ENCODE measurements at regions not wholly inside any gene's neighbourhood (a gene's known extent, or its start where the extent isn't known, plus 50 kb on each side); places are given as distances from the start of the nearest gene placed in this dataset.
"Not testable (repeated sequence)": the region's sequence is repeated elsewhere in the genome, so short reads cannot be mapped to it uniquely, and the experiment has no call there.

- Histone ChIP-seq H3K36me3 (no peaks in the 10 kb centered on the region), H4K20me1 (no peaks in the 10 kb centered on the region), H3K27me3 (no peaks in the 10 kb centered on the region), H3K4me3 (no peak overlapping the region), H3K4me2 (no peak overlapping the region), H3K9ac (no peak overlapping the region), H3K27ac (no peak overlapping the region), H3K9me3 (replicated peaks in 1 of 11) (no peaks in the 10 kb centered on the region), H3K4me1 (no peaks in the 10 kb centered on the region)
- no peak for TF ChIP-seq Cebpa-rat (IDR thresholded peaks at IDR 0.05)
Measured at GRCh38 chr11:34774604-34775003, 141.6 kb downstream of the APIP start.

- Histone ChIP-seq H3K4me2 (no peak overlapping the region), H3K36me3 (no peaks in the 10 kb centered on the region), H3K9me3 (replicated peaks in 1 of 11) (no peaks in the 10 kb centered on the region)
Measured at GRCh38 chr11:34773826-34774225, 142.4 kb downstream of the APIP start.

GRCh38 chr11:34773211-34773610, 143.0 kb downstream of the APIP start:
- Histone ChIP-seq H4K20me1 (no peaks in the 10 kb centered on the region), H3K36me3 (no peaks in the 10 kb centered on the region), H3K4me1 (no peaks in the 10 kb centered on the region), H3K4me3 (no peak overlapping the region), H3K9ac (no peak overlapping the region), H3K27ac (no peak overlapping the region), H3K4me2 (no peak overlapping the region), H3K27me3 (no peaks in the 10 kb centered on the region), H3K9me3 (replicated peaks in 1 of 11) (no peaks in the 10 kb centered on the region)
- TF ChIP-seq Cebpa-rat (IDR thresholded peaks at IDR 0.05), result no peak

More at GRCh38 chr11:34773826-34774225, 142.4 kb downstream of the APIP start:
- TF ChIP-seq Cebpa-rat (IDR thresholded peaks at IDR 0.05), result no peak
- no peaks in the 10 kb centered on the region for H3K27me3 ChIP-seq
- H3K4me1 ChIP-seq, result no peaks in the 10 kb centered on the region
- H4K20me1 ChIP-seq, result no peaks in the 10 kb centered on the region
- H3K27ac ChIP-seq, result no peak overlapping the region
- no peak overlapping the region for H3K9ac ChIP-seq
- no peak overlapping the region for H3K4me3 ChIP-seq

DNA sequence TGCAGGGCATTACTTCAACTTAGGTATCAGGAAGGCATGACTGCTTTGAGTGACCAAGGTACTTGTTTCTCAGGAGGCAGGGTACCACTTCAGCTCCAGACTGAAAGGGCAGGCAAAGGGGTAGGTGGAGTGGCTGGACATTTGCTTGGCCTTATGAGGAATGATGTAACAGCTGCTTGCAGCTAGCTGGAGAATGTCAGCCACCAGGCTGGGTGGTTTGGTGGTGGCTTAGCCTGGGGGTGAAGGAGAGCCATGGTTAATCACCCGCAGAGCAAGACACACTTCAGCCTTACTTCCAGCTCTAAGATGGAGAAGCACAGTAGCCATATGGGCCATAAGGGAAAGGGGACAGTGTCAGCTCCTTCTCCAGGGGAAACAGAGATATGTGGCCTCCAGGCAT, 146.1 kb downstream of the APIP start:
- no peak overlapping the region for H3K27ac ChIP-seq
- H3K36me3 ChIP-seq, result no peaks in the 10 kb centered on the region
- H4K20me1 ChIP-seq, result no peaks in the 10 kb centered on the region
- H3K4me3 ChIP-seq, result no peak overlapping the region
- no peak overlapping the region for H3K4me2 ChIP-seq
- TF ChIP-seq Cebpa-rat (IDR thresholded peaks at IDR 0.05), result no peak
- no peaks in the 10 kb centered on the region for H3K27me3 ChIP-seq
- peaks cover 0 to 1% (median 0%) of the 10 kb centered on the region in 11 experiments; a peak in 4 of 22 replicates for H3K9me3 ChIP-seq (replicated peaks in 1 of 11)
- no peak overlapping the region for H3K9ac ChIP-seq
- H3K4me1 ChIP-seq, result no peaks in the 10 kb centered on the region

DNA sequence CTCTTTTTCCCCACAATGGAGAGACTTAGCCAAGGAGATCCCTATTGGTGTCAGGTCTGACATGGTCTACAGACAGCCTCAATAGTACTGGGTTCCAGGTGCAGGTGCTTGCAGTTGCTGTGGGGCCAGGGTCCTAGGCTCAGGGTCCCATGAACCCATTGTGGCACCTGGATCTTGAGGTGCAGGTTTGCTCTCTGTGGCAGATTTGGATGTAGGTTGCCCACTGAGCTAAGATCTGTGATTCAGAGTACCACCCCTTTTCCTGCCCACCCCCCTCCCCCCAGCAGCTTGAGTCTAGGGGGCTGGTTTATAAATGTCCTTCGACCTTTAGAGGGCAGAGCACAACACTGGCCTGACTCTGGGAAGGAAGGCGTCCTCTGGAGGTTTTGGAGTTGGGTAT, 147.0 kb downstream of the APIP start:
- Histone ChIP-seq H3K4me2 (no peak overlapping the region), H3K4me3 (no peak overlapping the region), H3K9ac (no peak overlapping the region), H3K27me3 (no peaks in the 10 kb centered on the region), H3K27ac (no peak overlapping the region), H4K20me1 (no peaks in the 10 kb centered on the region), H3K4me1 (no peaks in the 10 kb centered on the region), H3K36me3 (no peaks in the 10 kb centered on the region), H3K9me3 (replicated peaks in 1 of 11) (peaks cover 0 to 6% (median 0%) of the 10 kb centered on the region in 11 experiments; a peak in 4 of 22 replicates)
- TF ChIP-seq Cebpa-rat (IDR thresholded peaks at IDR 0.05), result no peak

- not testable (repeated sequence) for H4K20me1 ChIP-seq; H3K4me1 ChIP-seq; H3K9ac ChIP-seq; H3K36me3 ChIP-seq; H3K4me3 ChIP-seq; H3K4me2 ChIP-seq; H3K27me3 ChIP-seq; H3K27ac ChIP-seq; H3K9me3 ChIP-seq (replicated peaks in 1 of 11)
Measured at GRCh38 chr11:34762625-34763024, 141.7 kb downstream of the EHF start.

- Histone ChIP-seq H3K27me3 (no peaks in the 10 kb centered on the region), H3K9me3 (replicated peaks in 1 of 11) (no peaks in the 10 kb centered on the region), H3K27ac (no peak overlapping the region), H3K4me1 (no peaks in the 10 kb centered on the region), H3K4me3 (no peak overlapping the region), H3K4me2 (no peak overlapping the region), H4K20me1 (no peaks in the 10 kb centered on the region), H3K9ac (no peak overlapping the region), H3K36me3 (no peaks in the 10 kb centered on the region)
- TF ChIP-seq Cebpa-rat (IDR thresholded peaks at IDR 0.05), result no peak
Measured at GRCh38 chr11:34758262-34758661, 137.4 kb downstream of the EHF start.

DNA sequence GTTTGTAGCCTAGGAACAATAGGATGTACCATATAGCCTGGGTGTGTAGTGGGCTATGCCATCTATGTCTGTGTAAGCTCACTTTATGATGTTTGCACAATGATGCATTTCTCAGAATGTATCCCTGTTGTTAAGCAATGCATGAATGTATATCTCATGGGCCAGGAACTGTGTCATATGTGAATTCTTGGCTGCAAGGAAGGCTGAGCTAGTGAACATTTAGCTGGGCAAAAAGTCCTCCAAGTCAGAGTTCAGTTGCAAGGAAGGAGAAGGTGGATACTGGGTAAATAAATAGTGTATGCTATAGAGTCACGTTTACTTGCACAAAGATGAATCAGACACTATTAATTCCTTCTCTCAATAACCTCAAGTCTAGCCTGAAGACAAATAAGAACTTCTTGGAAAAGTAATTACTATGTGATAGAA, 136.1 kb downstream of the EHF start:
- TF ChIP-seq Cebpa-rat (IDR thresholded peaks at IDR 0.05), result no peak
- Histone ChIP-seq H3K9me3 (replicated peaks in 1 of 11) (no peaks in the 10 kb centered on the region), H3K9ac (no peak overlapping the region), H4K20me1 (no peaks in the 10 kb centered on the region), H3K27ac (no peak overlapping the region), H3K4me1 (no peaks in the 10 kb centered on the region), H3K36me3 (no peaks in the 10 kb centered on the region), H3K4me2 (no peak overlapping the region), H3K27me3 (no peaks in the 10 kb centered on the region), H3K4me3 (no peak overlapping the region)

DNA sequence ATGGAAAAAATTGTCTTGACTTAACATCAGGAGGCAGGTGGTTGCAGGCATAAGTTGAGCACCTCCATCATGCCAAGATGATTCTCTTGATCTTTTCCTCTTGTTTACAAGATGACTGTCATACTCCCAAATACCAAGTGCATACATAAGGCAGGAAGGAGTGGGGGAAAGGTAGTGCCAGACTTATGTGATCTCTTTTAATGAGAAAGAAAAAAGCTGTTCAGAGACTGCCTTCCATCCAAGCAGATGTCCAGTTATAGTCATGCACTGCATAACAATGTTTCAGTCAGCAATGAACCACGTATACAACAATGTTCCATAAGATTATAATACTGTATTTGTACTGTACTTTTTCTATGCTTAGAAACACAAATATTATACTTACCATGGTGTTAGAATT, 135.7 kb downstream of the EHF start:
- Histone ChIP-seq H4K20me1 (no peaks in the 10 kb centered on the region), H3K4me2 (no peak overlapping the region), H3K27ac (no peak overlapping the region), H3K9ac (no peak overlapping the region), H3K4me3 (no peak overlapping the region), H3K36me3 (no peaks in the 10 kb centered on the region), H3K9me3 (replicated peaks in 1 of 11) (no peaks in the 10 kb centered on the region), H3K4me1 (no peaks in the 10 kb centered on the region), H3K27me3 (no peaks in the 10 kb centered on the region)
- TF ChIP-seq Cebpa-rat (IDR thresholded peaks at IDR 0.05), result no peak

DNA sequence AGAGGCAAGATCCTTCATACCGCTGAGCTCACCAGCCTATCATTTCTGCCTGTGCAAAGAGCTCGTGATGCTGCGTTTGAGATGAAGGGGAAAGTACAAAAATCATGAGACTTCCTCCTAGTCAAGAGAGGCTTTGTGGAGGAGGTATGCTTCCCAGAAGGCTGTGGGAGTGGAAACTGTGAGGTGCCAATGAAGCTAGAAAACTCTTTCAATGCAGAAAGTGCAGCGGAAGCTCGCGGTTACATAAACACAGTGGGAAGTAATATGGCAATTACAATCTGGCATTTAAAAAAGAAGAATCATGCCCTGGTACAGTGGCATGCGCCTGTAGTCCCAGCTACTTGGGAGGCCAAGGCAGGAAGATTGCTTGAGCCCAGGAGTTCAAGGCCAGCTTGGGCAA, 134.8 kb downstream of the EHF start:
- no peak overlapping the region for H3K27ac ChIP-seq
- H4K20me1 ChIP-seq, result no peaks in the 10 kb centered on the region
- H3K9ac ChIP-seq, result no peak overlapping the region
- H3K27me3 ChIP-seq, result no peaks in the 10 kb centered on the region
- H3K4me2 ChIP-seq, result no peak overlapping the region
- H3K4me3 ChIP-seq, result no peak overlapping the region
- no peaks in the 10 kb centered on the region for H3K36me3 ChIP-seq
- H3K4me1 ChIP-seq, result no peaks in the 10 kb centered on the region
- no peak for TF ChIP-seq Cebpa-rat (IDR thresholded peaks at IDR 0.05)
- H3K9me3 ChIP-seq (replicated peaks in 1 of 11), result no peaks in the 10 kb centered on the region

All from BLaER1 treated with 17β-estradiol and CSF1 and Interleukin-3, amounts not matched to agents 10 nM and 100 nM (cell line).